GM10266 (cell line): ENCODE measurements at regions not wholly inside any gene's neighbourhood (a gene's known extent, or its start where the extent isn't known, plus 50 kb on each side); places are given as distances from the start of the nearest gene placed in this dataset.
"Not testable (repeated sequence)": the region's sequence is repeated elsewhere in the genome, so short reads cannot be mapped to it uniquely, and the experiment has no call there.

ENCODE experiments used
- DNase-seq: peaks from one replicate; pipeline ENCODE4 v3.0.0; 2012; ENCODE audit errors: extremely low spot score
- TF ChIP-seq, protein P1 (sequence below): IDR thresholded peaks from 2 replicates; pipeline ENCODE4 v1.5.1; 2012; ENCODE audit warnings: mild to moderate bottlenecking, low read depth; ENCODE audit not compliant: control insufficient read depth, insufficient read depth; ENCODE audit errors: missing control alignments

- DNase-seq: no peak
- TF ChIP-seq, protein P1, sequence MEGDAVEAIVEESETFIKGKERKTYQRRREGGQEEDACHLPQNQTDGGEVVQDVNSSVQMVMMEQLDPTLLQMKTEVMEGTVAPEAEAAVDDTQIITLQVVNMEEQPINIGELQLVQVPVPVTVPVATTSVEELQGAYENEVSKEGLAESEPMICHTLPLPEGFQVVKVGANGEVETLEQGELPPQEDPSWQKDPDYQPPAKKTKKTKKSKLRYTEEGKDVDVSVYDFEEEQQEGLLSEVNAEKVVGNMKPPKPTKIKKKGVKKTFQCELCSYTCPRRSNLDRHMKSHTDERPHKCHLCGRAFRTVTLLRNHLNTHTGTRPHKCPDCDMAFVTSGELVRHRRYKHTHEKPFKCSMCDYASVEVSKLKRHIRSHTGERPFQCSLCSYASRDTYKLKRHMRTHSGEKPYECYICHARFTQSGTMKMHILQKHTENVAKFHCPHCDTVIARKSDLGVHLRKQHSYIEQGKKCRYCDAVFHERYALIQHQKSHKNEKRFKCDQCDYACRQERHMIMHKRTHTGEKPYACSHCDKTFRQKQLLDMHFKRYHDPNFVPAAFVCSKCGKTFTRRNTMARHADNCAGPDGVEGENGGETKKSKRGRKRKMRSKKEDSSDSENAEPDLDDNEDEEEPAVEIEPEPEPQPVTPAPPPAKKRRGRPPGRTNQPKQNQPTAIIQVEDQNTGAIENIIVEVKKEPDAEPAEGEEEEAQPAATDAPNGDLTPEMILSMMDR: no peak
Observed at GRCh38 chr9:85487872-85488271, 253.9 kb downstream of the AGTPBP1 start.

GRCh38 chr9:85484235-85484634, 257.5 kb downstream of the AGTPBP1 start:
- no peak for DNase-seq
- TF ChIP-seq, protein P1: no peak

GRCh38 chr9:85483208-85483607, 258.5 kb downstream of the AGTPBP1 start:
- DNase-seq: no peak
- TF ChIP-seq, protein P1: no peak

- TF ChIP-seq, protein P1: no peak
- DNase-seq: no peak
Observed at GRCh38 chr9:85479305-85479704, 262.4 kb downstream of the AGTPBP1 start.

- TF ChIP-seq, protein P1: no peak
Observed at GRCh38 chr9:85478847-85479246, 262.9 kb downstream of the AGTPBP1 start.

DNA sequence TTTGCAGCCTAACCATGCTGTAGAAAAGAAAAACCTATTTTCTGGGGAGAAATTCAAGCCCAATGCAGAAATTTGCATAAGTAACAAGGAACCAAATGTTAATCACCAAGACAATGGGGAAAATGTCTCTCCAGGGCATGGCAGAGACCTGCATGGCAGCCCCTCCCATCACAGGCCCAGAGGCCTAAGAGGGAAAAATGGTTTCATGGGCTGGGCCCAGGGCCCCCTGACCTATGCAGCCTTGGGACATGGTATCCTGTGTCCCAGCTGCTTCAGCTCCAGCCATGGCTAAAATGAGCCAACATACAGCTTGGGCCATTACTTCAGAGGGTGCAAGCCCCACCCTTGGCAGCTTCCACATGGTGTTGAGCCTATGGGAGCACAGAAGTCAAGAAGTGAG, 266.9 kb downstream of the AGTPBP1 start:
- not testable (repeated sequence) for DNase-seq

More at GRCh38 chr9:85478847-85479246, 262.9 kb downstream of the AGTPBP1 start:
- no peak for DNase-seq

- TF ChIP-seq, protein P1: no peak
Observed at GRCh38 chr9:85471791-85472190, 270.0 kb downstream of the AGTPBP1 start.

GRCh38 chr9:85469041-85469440, 272.7 kb downstream of the AGTPBP1 start:
- TF ChIP-seq, protein P1: no peak
- no peak for DNase-seq

More at GRCh38 chr9:85471791-85472190, 270.0 kb downstream of the AGTPBP1 start:
- DNase-seq: no peak
